ENCODE measurements at regions not wholly inside any gene's neighbourhood (a gene's known extent, or its start where the extent isn't known, plus 50 kb on each side); places are given as distances from the start of the nearest gene placed in this dataset.

DNA sequence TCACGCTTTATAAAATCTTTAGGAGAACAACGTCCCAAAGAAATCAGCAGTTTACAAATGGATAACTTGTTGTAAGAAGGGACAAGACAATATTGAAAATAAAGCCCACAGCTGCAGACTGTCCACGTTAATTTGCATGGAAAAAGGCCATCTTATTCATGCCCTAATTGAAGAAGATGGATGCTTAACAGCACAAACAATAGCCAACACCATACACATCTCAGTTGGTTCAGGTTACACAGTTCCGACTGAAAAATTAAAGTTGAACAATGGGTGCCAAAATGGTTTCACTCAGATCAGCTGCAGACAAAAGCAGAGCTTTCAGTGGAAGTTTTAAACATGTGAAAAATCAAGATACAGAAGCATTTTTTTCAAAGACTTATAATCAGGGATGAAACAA, 314.2 kb downstream of the RAB38 start:
- Histone ChIP-seq H3K27ac (ENCODE audit: low read length) (no peak overlapping the region), H3K4me3 (ENCODE audit: low read length) (no peak overlapping the region), H3K4me1 (ENCODE audit: low read length) (no peaks in the 10 kb centered on the region), H2AFZ (ENCODE audit: low read depth, low read length) (no peak overlapping the region), H3K79me2 (ENCODE audit: low read length) (no peaks in the 10 kb centered on the region), H3K9me3 (ENCODE audit: insufficient read depth, low read length) (no peaks in the 10 kb centered on the region), H3K27me3 (ENCODE audit: low read depth, low read length) (no peaks in the 10 kb centered on the region), H3K9ac (ENCODE audit: low read length) (no peak overlapping the region), H3K36me3 (replicated peaks; ENCODE audit: low read depth, low read length) (no peaks in the 10 kb centered on the region), H4K20me1 (ENCODE audit: insufficient read depth, low read length) (no peaks in the 10 kb centered on the region), H3K4me2 (ENCODE audit: low read length) (no peak overlapping the region)
- no peak for TF ChIP-seq CTCF (IDR thresholded peaks at IDR 0.05; ENCODE audit: low read depth, low read length)
- no peak for TF ChIP-seq EZH2phosphoT487 (IDR thresholded peaks at IDR 0.05; ENCODE audit: low read depth)

DNA sequence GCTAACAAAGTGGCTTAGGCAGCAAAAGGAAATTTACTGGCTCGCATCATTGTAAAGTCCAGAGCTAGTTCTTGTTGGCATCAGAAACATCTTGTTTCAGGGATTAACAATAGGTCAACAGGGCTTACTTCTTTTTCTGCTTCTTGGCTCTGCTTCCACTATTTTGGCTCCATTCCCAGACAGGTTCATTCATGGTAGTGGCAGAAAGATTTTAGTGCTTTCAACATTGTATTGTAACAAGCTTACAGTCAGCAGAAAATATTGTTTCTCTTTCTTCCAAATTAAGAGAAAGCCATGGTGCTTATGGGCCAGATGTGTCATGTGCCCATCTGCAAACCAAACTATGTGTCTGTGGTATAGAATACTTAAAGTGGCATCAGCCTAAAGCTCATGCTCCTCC, 315.6 kb downstream of the RAB38 start:
- no peaks in the 10 kb centered on the region for H3K4me1 ChIP-seq (ENCODE audit: low read length)
- H2AFZ ChIP-seq (ENCODE audit: low read depth, low read length): no peak overlapping the region
- TF ChIP-seq EZH2phosphoT487 (IDR thresholded peaks at IDR 0.05; ENCODE audit: low read depth) (no peak), CTCF (IDR thresholded peaks at IDR 0.05; ENCODE audit: low read depth, low read length) (no peak)
- no peaks in the 10 kb centered on the region for H3K36me3 ChIP-seq (replicated peaks; ENCODE audit: low read depth, low read length)
- no peak overlapping the region for H3K4me2 ChIP-seq (ENCODE audit: low read length)
- no peaks in the 10 kb centered on the region for H3K9me3 ChIP-seq (ENCODE audit: insufficient read depth, low read length)
- no peaks in the 10 kb centered on the region for H4K20me1 ChIP-seq (ENCODE audit: insufficient read depth, low read length)
- no peaks in the 10 kb centered on the region for H3K27me3 ChIP-seq (ENCODE audit: low read depth, low read length)
- H3K4me3 ChIP-seq (ENCODE audit: low read length): no peak overlapping the region
- no peak overlapping the region for H3K27ac ChIP-seq (ENCODE audit: low read length)
- no peaks in the 10 kb centered on the region for H3K79me2 ChIP-seq (ENCODE audit: low read length)
- no peak overlapping the region for H3K9ac ChIP-seq (ENCODE audit: low read length)

DNA sequence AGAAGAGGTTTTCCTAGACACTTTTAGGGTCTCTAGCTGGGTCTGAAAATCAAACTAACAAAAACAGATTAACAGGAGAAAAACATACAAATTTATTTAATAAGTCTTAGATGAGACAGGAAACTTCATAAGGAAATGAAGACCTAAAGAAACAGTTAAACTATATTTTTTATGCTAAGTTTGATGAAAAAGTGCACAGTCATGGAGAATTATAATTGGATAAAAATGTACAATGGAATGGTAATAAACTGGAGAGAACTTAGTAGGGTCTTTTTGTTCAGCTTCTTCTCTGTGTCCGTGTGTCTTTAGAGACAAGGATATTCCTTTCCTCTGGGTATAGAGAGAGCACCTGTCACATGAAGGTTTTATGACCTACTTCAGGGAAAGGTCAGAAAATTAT, 323.4 kb downstream of the RAB38 start:
- Histone ChIP-seq H3K27ac (ENCODE audit: low read length) (no peak overlapping the region), H3K4me3 (ENCODE audit: low read length) (no peak overlapping the region), H3K9ac (ENCODE audit: low read length) (no peak overlapping the region), H4K20me1 (ENCODE audit: insufficient read depth, low read length) (no peaks in the 10 kb centered on the region), H3K27me3 (ENCODE audit: low read depth, low read length) (no peaks in the 10 kb centered on the region), H3K9me3 (ENCODE audit: insufficient read depth, low read length) (no peaks in the 10 kb centered on the region), H3K4me1 (ENCODE audit: low read length) (no peaks in the 10 kb centered on the region), H3K4me2 (ENCODE audit: low read length) (no peak overlapping the region), H3K36me3 (replicated peaks; ENCODE audit: low read depth, low read length) (no peaks in the 10 kb centered on the region), H2AFZ (ENCODE audit: low read depth, low read length) (no peak overlapping the region), H3K79me2 (ENCODE audit: low read length) (no peaks in the 10 kb centered on the region)
- TF ChIP-seq CTCF (IDR thresholded peaks at IDR 0.05; ENCODE audit: low read depth, low read length) (no peak), EZH2phosphoT487 (IDR thresholded peaks at IDR 0.05; ENCODE audit: low read depth) (no peak)

GRCh38 chr11:87851234-87851633, 324.0 kb downstream of the RAB38 start:
- no peak overlapping the region for H3K4me2 ChIP-seq (ENCODE audit: low read length)
- TF ChIP-seq CTCF (IDR thresholded peaks at IDR 0.05; ENCODE audit: low read depth, low read length): no peak
- no peak for TF ChIP-seq EZH2phosphoT487 (IDR thresholded peaks at IDR 0.05; ENCODE audit: low read depth)
- H4K20me1 ChIP-seq (ENCODE audit: insufficient read depth, low read length): no peaks in the 10 kb centered on the region
- no peak overlapping the region for H3K27ac ChIP-seq (ENCODE audit: low read length)
- no peaks in the 10 kb centered on the region for H3K9me3 ChIP-seq (ENCODE audit: insufficient read depth, low read length)
- no peak overlapping the region for H3K4me3 ChIP-seq (ENCODE audit: low read length)
- no peaks in the 10 kb centered on the region for H3K4me1 ChIP-seq (ENCODE audit: low read length)
- H3K36me3 ChIP-seq (replicated peaks; ENCODE audit: low read depth, low read length): no peaks in the 10 kb centered on the region
- no peak overlapping the region for H2AFZ ChIP-seq (ENCODE audit: low read depth, low read length)
- no peak overlapping the region for H3K9ac ChIP-seq (ENCODE audit: low read length)
- no peaks in the 10 kb centered on the region for H3K27me3 ChIP-seq (ENCODE audit: low read depth, low read length)
- H3K79me2 ChIP-seq (ENCODE audit: low read length): no peaks in the 10 kb centered on the region
